Transverse colon (tissue), 4 donors: ENCODE measurements at regions not wholly inside any gene's neighbourhood (a gene's known extent, or its start where the extent isn't known, plus 50 kb on each side); places are given as distances from the start of the nearest gene placed in this dataset.

Experiments
- DNase-seq: peaks from one replicate; pipeline ENCODE4 v3.0.0-alpha.2; 2019
- H3K27ac ChIP-seq, 4 donors: fragments of 200-600 bp; sonication (generic); 2 replicates each; pipeline ENCODE4 v1.5.1; 2016 to 2018; ENCODE audit warnings: inconsistent platforms in 4 of 4
- H3K27me3 ChIP-seq: fragments of 200-600 bp; sonication (generic); 2 replicates; pipeline ENCODE4 v1.5.1; 2017; ENCODE audit warnings: inconsistent platforms
- H3K36me3 ChIP-seq, 4 donors: fragments of 200-600 bp; sonication (generic); 2 replicates each; pipeline ENCODE4 v1.5.1; 2017 to 2019; ENCODE audit warnings: inconsistent platforms in 4 of 4
- H3K4me1 ChIP-seq, 4 donors: fragments of 200-600 bp; sonication (generic); 2 replicates each; pipeline ENCODE4 v1.5.1; 2017 to 2020; ENCODE audit warnings: inconsistent platforms in 4 of 4
- H3K4me3 ChIP-seq, 4 donors: fragments of 200-600 bp; sonication (generic); 1 replicate in 1 of 4; 2 replicates in 3 of 4; pipeline versions ENCODE4 v1.5.1 to v1.6.1; 2017 to 2019; ENCODE audit warnings: inconsistent platforms in 4 of 4
- H3K9me3 ChIP-seq, 2 donors: fragments of 200-600 bp; sonication (generic); 2 replicates each; pipeline ENCODE4 v1.5.1; 2017 to 2019; ENCODE audit warnings: inconsistent platforms in 2 of 2
- EP300 ChIP-seq: sonication (generic); formaldehyde crosslinking; IDR thresholded peaks from one replicate; pipeline ENCODE4 v1.6.1; 2017; ENCODE audit warnings: antibody characterized with exemption, low read depth
- POLR2A ChIP-seq: fragments of 450-650 bp; IDR thresholded peaks from one replicate; pipeline ENCODE4 v1.6.1; 2016; ENCODE audit warnings: antibody characterized with exemption, mild to moderate bottlenecking, moderate library complexity
- POLR2AphosphoS5 ChIP-seq, 3 donors: sonication (generic); formaldehyde crosslinking; IDR thresholded peaks; one replicate each; pipeline ENCODE4 v1.6.1; 2016; ENCODE audit warnings: antibody characterized with exemption in 3 of 3
- WGBS, 2 donors: methylation state at CpG; one replicate each; pipeline ENCODE4 v1.1.5; 2018; ENCODE audit warnings: low coverage in 1 of 2; 5-methylcytosine and 5-hydroxymethylcytosine counted together
- in situ Hi-C, 4 donors: fragments of 200-750 bp; cut with MboI; loops; one replicate each; pipeline versions ENCODE4 v1.15.0 to v1.15.1; 2017; ENCODE audit warnings: low sequenced_read_pairs in 3 of 4, low pct_ligation_motif_present in 1 of 4, low pct_unique_long_range_greater_than_20kb in 1 of 4
- intact Hi-C: fragments of 100-400 bp; cut with DNase I; formaldehyde crosslinking; loops from one replicate; pipeline ENCODE4 v1.15.1; 2023; ENCODE audit warnings: low total_unique reads
- TF ChIP-seq, protein P1 (sequence below), 5 experiments: fragments of 200-600 bp in 3 of 5; fragments of 450-650 bp in 2 of 5; sonication (generic) in 3 of 5; IDR thresholded peaks; 1 replicate in 2 of 5; 2 replicates in 3 of 5; pipeline ENCODE4 v1.5.1; 2016 to 2017; ENCODE audit warnings: antibody characterized with exemption in 5 of 5, inconsistent platforms in 3 of 5, mild to moderate bottlenecking in 2 of 5, moderate library complexity in 1 of 5

DNA sequence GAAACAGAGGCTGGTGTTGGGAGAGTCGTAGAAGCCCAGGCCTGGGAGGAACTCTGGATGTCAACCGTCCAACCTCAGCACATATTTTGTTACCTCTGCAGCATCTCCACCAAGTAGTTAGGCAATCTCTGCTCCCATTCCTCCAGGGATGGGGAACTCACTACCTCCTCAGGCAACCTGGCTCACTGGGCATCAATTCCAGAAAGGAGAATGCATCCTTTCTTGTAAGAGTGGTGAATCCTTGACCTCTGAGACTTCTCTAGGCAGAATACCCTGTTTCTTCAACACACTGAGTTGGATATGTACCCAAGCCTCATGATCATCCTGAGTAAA is 136.7 kb upstream of the ZMIZ1 start:
- H3K4me1 ChIP-seq = peaks cover 0 to 7% (median 0%) of the 10 kb centered on the region in 4 donors
- in situ Hi-C loops (loop anchor here in 2 of 4 donors (25.0 kb wide), 1 partner anchor 255 kb away; no protein-coding TSS in a partner anchor), intact Hi-C loops (no loop called here)
- no peak for TF ChIP-seq POLR2AphosphoS5 (IDR thresholded peaks at IDR 0.05)
- TF ChIP-seq EP300 = no peak
- TF ChIP-seq, protein P1, sequence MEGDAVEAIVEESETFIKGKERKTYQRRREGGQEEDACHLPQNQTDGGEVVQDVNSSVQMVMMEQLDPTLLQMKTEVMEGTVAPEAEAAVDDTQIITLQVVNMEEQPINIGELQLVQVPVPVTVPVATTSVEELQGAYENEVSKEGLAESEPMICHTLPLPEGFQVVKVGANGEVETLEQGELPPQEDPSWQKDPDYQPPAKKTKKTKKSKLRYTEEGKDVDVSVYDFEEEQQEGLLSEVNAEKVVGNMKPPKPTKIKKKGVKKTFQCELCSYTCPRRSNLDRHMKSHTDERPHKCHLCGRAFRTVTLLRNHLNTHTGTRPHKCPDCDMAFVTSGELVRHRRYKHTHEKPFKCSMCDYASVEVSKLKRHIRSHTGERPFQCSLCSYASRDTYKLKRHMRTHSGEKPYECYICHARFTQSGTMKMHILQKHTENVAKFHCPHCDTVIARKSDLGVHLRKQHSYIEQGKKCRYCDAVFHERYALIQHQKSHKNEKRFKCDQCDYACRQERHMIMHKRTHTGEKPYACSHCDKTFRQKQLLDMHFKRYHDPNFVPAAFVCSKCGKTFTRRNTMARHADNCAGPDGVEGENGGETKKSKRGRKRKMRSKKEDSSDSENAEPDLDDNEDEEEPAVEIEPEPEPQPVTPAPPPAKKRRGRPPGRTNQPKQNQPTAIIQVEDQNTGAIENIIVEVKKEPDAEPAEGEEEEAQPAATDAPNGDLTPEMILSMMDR (IDR thresholded peaks at IDR 0.05) = no peak
- no peak for TF ChIP-seq POLR2A
- H3K27me3 ChIP-seq = no peaks in the 10 kb centered on the region
- 49% methylated on average over 2 of the region's 2 CpGs; no CpG with 5 or more reads in 1 of the 2 donors for WGBS, 2 donors
- H3K27ac ChIP-seq = peak overlapping the region in 3 of 4 donors; percentile 35 to 49 (median 37)
- H3K36me3 ChIP-seq = no peaks in the 10 kb centered on the region
- DNase-seq = no peak
- H3K9me3 ChIP-seq = no peaks in the 10 kb centered on the region
- no peak overlapping the region for H3K4me3 ChIP-seq

DNA sequence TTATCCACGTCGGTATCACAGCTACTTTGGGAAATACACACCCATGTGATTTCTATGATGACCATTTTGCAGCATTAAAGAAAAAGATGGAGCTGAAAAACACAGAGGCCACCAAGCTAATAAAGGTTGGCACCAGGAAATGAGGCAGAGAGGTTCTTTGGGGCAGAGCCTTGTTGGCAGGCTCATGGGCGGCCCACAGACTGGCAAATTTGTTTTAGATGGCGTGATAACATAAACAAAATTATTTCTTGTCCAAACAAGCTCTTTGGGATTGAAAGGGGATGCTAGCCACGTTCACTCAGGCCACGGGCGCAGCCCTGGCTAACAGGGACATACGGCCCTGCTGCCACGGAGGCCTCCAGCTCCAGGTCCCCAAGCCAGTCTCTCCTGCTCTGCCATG is 135.9 kb upstream of the ZMIZ1 start:
- Histone ChIP-seq H3K4me1 (peaks cover 0 to 9% (median 0%) of the 10 kb centered on the region in 4 donors), H3K9me3 (no peaks in the 10 kb centered on the region), H3K27me3 (no peaks in the 10 kb centered on the region), H3K4me3 (no peak overlapping the region), H3K36me3 (no peaks in the 10 kb centered on the region), H3K27ac (peak overlapping the region in 2 of 4 donors; percentile 35 to 49)
- WGBS, 2 donors = 80% methylated on average over 1 to 9 of the region's 9 CpGs
- DNase-seq = no peak
- TF ChIP-seq, protein P1 (IDR thresholded peaks at IDR 0.05) = no peak
- TF ChIP-seq EP300 = no peak
- intact Hi-C loops (no loop called here), in situ Hi-C loops (loop anchor here in 2 of 4 donors (25.0 kb wide), 1 partner anchor 254 kb away; no protein-coding TSS in a partner anchor)

DNA sequence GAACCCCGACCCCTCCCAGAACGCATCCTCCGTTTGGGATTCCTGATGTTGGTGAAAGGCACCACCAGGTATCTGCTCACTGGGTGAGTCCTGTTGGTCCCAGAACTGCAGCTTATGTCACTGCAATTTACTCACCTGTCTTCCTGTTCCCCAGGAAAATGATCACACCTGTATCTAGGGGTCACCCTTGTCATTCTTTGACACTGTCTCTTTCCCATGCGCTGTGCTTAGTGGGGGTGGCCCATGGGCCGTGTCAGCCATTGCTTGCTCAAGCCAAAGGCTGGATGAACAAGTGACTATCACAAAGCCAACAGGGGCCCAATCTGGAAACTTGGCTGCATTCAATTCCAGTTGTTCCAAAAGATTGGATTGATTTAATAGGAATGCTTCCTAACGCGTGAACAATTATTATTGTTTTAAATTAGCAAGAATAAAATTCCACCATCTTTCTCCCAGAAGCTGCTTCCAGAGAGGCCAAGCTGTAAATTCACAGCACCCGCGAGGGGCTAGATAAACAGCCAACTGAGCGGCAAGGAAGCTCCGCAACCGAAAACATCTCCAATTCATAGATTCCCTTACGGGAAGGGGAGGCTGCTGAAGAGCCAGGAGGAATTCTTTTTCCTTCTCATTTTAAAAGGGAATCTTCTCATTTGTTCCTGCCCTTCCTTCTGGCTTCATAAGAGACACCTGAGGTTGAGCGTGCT is 134.8 kb upstream of the ZMIZ1 start:
- TF ChIP-seq EP300 (no peak), POLR2AphosphoS5 (IDR thresholded peaks at IDR 0.05) (no peak), POLR2A (no peak)
- TF ChIP-seq, protein P1 (IDR thresholded peaks at IDR 0.05) = no peak
- no peak overlapping the region for H3K27ac ChIP-seq

DNA sequence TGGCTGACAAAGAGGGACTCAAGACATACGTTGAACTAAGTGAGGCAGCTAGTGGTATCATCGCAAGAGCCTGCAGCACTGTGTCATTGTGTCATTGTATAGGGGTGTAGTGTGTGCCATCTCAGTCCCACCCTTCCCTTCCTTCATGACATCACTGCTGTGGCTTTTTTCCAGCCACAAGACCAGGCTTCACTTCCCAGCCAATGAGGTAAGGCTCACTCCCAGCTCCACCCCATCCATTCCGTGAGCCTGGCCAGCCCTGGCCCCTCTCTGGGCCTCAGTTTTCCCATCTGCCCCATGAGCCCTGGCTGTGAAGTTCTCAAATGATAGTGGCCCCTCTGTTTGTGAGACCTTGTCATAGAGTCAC is 134.3 kb upstream of the ZMIZ1 start:
- Histone ChIP-seq H3K4me1 (peaks cover 0 to 9% (median 0%) of the 10 kb centered on the region in 4 donors), H3K9me3 (no peaks in the 10 kb centered on the region), H3K36me3 (no peaks in the 10 kb centered on the region), H3K27ac (no peak overlapping the region), H3K4me3 (no peak overlapping the region), H3K27me3 (no peaks in the 10 kb centered on the region)
- TF ChIP-seq EP300 (no peak), POLR2A (no peak), POLR2AphosphoS5 (IDR thresholded peaks at IDR 0.05) (no peak)
- TF ChIP-seq, protein P1 (IDR thresholded peaks at IDR 0.05) = no peak
- 68 to 78% methylated on average over 3 of the region's 3 CpGs for WGBS, 2 donors
- intact Hi-C loops = no loop called here
- DNase-seq = no peak
- in situ Hi-C loops = loop anchor here in 2 of 4 donors (25.0 kb wide), 1 partner anchor 253 kb away; no protein-coding TSS in a partner anchor

More for the DNA sequence above, 134.8 kb upstream of the ZMIZ1 start:
- Histone ChIP-seq H3K4me3 (no peak overlapping the region), H3K27me3 (no peaks in the 10 kb centered on the region), H3K4me1 (peaks cover 0 to 9% (median 0%) of the 10 kb centered on the region in 4 donors), H3K36me3 (no peaks in the 10 kb centered on the region), H3K9me3 (no peaks in the 10 kb centered on the region)
- WGBS, 2 donors = 84 to 91% methylated on average over 7 to 14 of the region's 14 CpGs
- no peak for DNase-seq
- intact Hi-C loops (no loop called here), in situ Hi-C loops (loop anchor here in 2 of 4 donors (25.0 kb wide), 1 partner anchor 253 kb away; no protein-coding TSS in a partner anchor)
